ENCODE measurements at regions not wholly inside any gene's neighbourhood (a gene's known extent, or its start where the extent isn't known, plus 50 kb on each side); places are given as distances from the start of the nearest gene placed in this dataset.

DNA sequence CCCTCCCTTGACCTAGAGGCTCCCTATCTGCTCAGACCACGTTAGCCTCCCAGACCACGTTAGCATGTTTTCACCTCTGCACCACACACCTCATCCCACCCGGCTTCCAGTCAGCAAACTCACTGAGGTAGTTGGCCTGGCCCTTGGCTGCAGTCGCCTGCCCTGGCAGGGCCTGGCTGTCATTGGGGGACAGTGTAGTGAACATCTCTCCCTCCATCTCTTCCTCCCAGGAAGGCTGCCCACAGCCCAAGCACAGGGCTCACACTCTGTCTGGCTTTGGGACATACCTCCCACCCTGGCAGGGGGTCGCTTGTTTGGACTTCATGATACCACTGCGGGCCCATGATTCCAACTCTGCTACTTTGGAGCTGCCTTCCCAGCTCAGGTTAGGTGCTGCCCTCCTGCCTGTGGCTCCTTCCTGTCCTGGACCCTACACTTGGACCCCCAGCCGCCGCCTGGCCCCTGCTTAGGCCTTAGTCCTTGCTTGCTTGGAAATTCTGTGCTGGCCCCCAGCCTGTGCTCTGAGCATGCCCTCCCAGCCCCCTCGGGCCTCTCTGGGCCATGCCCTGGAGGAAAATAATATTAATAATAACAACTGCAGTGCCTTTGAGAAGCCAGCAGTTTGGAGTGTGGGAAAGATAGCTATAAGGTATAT is 167.7 kb downstream of the COPRS start:
- Histone ChIP-seq H3K4me3 (ENCODE audit: low read depth, low read length) (no peak overlapping the region), H3K27ac (ENCODE audit: low read depth, low read length) (no peak overlapping the region), H3K9me3 (ENCODE audit: control insufficient read depth, insufficient read depth, low read length) (no peaks in the 10 kb centered on the region), H3K27me3 (ENCODE audit: control insufficient read depth, insufficient read depth, low read length) (no peaks in the 10 kb centered on the region)
- no peak for DNase-seq (ENCODE audit: low read depth, low spot score)
- CTCF ChIA-PET: interaction anchor here (1.4 kb wide), 1 partner anchor 132 kb away, joined by 5 read pairs; no protein-coding TSS in a partner anchor
- POLR2A ChIA-PET: no interaction called here
- TF ChIP-seq, protein P1, sequence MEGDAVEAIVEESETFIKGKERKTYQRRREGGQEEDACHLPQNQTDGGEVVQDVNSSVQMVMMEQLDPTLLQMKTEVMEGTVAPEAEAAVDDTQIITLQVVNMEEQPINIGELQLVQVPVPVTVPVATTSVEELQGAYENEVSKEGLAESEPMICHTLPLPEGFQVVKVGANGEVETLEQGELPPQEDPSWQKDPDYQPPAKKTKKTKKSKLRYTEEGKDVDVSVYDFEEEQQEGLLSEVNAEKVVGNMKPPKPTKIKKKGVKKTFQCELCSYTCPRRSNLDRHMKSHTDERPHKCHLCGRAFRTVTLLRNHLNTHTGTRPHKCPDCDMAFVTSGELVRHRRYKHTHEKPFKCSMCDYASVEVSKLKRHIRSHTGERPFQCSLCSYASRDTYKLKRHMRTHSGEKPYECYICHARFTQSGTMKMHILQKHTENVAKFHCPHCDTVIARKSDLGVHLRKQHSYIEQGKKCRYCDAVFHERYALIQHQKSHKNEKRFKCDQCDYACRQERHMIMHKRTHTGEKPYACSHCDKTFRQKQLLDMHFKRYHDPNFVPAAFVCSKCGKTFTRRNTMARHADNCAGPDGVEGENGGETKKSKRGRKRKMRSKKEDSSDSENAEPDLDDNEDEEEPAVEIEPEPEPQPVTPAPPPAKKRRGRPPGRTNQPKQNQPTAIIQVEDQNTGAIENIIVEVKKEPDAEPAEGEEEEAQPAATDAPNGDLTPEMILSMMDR (IDR thresholded peaks at IDR 0.05; ENCODE audit: low read depth, low read length): no peak

DNA sequence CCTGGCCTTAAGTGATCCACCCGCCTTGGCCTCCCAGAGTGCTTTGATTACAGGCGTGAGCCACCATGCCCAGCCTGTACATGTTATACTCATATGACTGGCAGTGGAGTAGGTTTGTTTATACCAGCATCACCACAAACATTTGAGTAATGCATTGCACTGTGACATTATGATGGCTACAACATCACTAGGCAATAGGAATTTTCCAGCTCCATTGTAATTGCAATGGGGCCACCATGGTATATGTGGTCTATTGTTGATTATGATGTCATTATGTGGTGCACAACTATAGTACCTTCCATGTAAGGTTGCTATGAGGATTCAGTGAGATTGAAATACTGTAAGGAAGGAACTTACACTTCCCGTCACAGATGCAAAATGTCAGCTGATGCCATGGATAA is 168.9 kb downstream of the COPRS start:
- Histone ChIP-seq H3K27me3 (ENCODE audit: control insufficient read depth, insufficient read depth, low read length) (peaks cover 8% of the 10 kb centered on the region), H3K27ac (ENCODE audit: low read depth, low read length) (no peak overlapping the region), H3K9me3 (ENCODE audit: control insufficient read depth, insufficient read depth, low read length) (no peaks in the 10 kb centered on the region), H3K4me3 (ENCODE audit: low read depth, low read length) (no peak overlapping the region)
- CTCF ChIA-PET: interaction anchor here (0.6 kb wide), 1 partner anchor 152 kb away, joined by 3 read pairs; no protein-coding TSS in a partner anchor
- POLR2A ChIA-PET: no interaction called here
- no peak for DNase-seq (ENCODE audit: low read depth, low spot score)
- TF ChIP-seq, protein P1 (IDR thresholded peaks at IDR 0.05; ENCODE audit: low read depth, low read length): no peak

DNA sequence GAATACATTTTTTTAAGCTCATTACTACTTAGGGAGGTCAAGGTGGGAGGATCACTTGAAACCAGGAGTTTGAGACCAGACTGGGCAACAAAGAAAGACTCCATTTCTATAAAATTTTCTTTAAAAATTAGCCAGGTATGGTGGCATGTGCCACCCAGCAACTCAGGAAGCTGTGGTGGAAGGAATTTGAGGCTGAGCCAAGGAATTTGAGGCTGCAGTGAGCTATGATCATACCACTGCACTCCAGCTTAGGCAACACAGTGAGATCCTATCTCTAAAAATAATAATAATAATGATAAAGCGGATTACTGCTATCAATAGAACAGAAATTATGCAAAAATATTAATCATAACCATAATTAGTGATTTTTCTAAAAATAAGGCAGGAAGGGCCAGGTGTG is 170.3 kb downstream of the COPRS start:
- POLR2A ChIA-PET: no interaction called here

DNA sequence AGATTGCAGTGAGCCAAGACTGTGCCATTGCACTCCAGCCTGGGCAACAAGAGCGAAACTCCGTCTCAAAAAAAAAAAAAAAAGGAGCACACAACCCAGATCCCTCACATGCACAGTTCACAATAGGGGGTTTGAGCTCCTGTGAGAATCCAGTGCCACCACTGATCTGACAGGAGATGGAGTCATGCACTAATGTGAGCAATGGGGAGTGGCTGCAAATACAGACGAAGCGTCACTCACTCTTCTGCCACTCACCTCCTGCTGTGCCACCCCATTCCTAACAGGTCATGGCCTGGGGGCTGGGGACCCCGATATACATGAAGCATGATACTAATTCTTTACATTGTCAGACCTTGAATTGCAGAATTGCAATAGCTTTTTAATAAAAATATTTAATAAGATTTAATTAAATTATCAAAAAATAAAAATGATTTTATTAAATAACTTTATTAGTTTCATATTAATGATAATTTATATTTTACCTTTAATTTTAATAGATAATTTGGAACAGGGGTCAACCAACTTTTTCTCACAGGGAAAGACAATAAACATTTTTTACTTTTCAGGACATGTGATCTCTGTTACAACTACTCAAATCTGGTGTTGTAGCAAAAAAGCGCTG is 171.4 kb downstream of the COPRS start:
- no peak for DNase-seq (ENCODE audit: low read depth, low spot score)
- Histone ChIP-seq H3K27ac (ENCODE audit: low read depth, low read length) (no peak overlapping the region), H3K4me3 (ENCODE audit: low read depth, low read length) (no peak overlapping the region), H3K27me3 (ENCODE audit: control insufficient read depth, insufficient read depth, low read length) (peaks cover 13% of the 10 kb centered on the region), H3K9me3 (ENCODE audit: control insufficient read depth, insufficient read depth, low read length) (no peaks in the 10 kb centered on the region)
- CTCF ChIA-PET: no interaction called here
- POLR2A ChIA-PET: no interaction called here
- TF ChIP-seq, protein P1 (IDR thresholded peaks at IDR 0.05; ENCODE audit: low read depth, low read length): no peak

More for the DNA sequence above, 170.3 kb downstream of the COPRS start:
- no peak overlapping the region for H3K4me3 ChIP-seq (ENCODE audit: low read depth, low read length)
- no peak overlapping the region for H3K27ac ChIP-seq (ENCODE audit: low read depth, low read length)
- no peaks in the 10 kb centered on the region for H3K9me3 ChIP-seq (ENCODE audit: control insufficient read depth, insufficient read depth, low read length)
- CTCF ChIA-PET: no interaction called here
- DNase-seq (ENCODE audit: low read depth, low spot score): no peak
- TF ChIP-seq, protein P1 (IDR thresholded peaks at IDR 0.05; ENCODE audit: low read depth, low read length): no peak
- H3K27me3 ChIP-seq (ENCODE audit: control insufficient read depth, insufficient read depth, low read length): peaks cover 8% of the 10 kb centered on the region

DNA sequence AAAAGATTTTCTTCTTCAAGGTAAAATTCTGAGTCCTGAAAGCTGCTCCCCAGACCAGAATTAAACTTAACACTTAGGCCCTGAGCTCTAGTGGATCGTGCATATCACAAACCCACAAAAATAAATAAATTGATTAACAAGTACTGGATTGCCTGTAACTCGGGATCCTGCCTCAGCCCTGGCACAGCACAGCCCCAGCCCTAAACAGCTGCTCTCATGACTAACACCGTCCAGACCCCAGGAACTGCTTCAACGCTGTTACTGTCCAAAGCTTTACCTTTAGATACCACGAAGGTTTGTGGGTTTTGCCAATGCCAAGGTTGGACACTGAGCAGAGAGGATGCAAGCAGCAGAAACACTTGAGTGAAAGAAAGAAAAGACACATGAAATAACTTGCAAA is 172.5 kb downstream of the COPRS start:
- Histone ChIP-seq H3K9me3 (ENCODE audit: control insufficient read depth, insufficient read depth, low read length) (no peaks in the 10 kb centered on the region), H3K27me3 (ENCODE audit: control insufficient read depth, insufficient read depth, low read length) (peaks cover 13% of the 10 kb centered on the region), H3K27ac (ENCODE audit: low read depth, low read length) (no peak overlapping the region), H3K4me3 (ENCODE audit: low read depth, low read length) (no peak overlapping the region)
- TF ChIP-seq, protein P1 (IDR thresholded peaks at IDR 0.05; ENCODE audit: low read depth, low read length): no peak
- DNase-seq (ENCODE audit: low read depth, low spot score): no peak
- POLR2A ChIA-PET: no interaction called here
- CTCF ChIA-PET: interaction anchor here (1.2 to 1.5 kb wide), 2 partner anchors 128 to 155 kb away, joined by 3 read pairs; no protein-coding TSS in a partner anchor

All from AG04450 (cell line).